Skeletal muscle satellite cell (primary cell): ENCODE measurements at regions not wholly inside any gene's neighbourhood (a gene's known extent, or its start where the extent isn't known, plus 50 kb on each side); places are given as distances from the start of the nearest gene placed in this dataset.

Experiments used
- H3K27me3 ChIP-seq: 2 replicates; pipeline ENCODE4 v1.7.0; 2013; ENCODE audit warnings: low read length; ENCODE audit not compliant: control insufficient read depth, insufficient read depth
- H3K36me3 ChIP-seq: 2 replicates; pipeline ENCODE4 v1.7.0; 2013; ENCODE audit warnings: mild to moderate bottlenecking, control low read depth, low read length; ENCODE audit not compliant: insufficient read depth
- H3K4me1 ChIP-seq: 2 replicates; pipeline ENCODE4 v1.7.0; 2013; ENCODE audit warnings: low read length; ENCODE audit not compliant: control insufficient read depth, insufficient read depth
- H3K4me2 ChIP-seq: 2 replicates; pipeline ENCODE4 v1.7.0; 2013; ENCODE audit warnings: mild to moderate bottlenecking, low read length
- H3K4me3 ChIP-seq: 2 replicates; pipeline ENCODE4 v1.7.0; 2013; ENCODE audit warnings: low read length
- H3K9ac ChIP-seq: 2 replicates; pipeline ENCODE4 v1.7.0; 2013; ENCODE audit warnings: mild to moderate bottlenecking, low read depth, low read length, moderate library complexity
- H3K9me3 ChIP-seq: replicated peaks from 2 replicates; pipeline ENCODE4 v1.7.0; 2013; ENCODE audit warnings: mild to moderate bottlenecking, control low read depth, low read length

DNA sequence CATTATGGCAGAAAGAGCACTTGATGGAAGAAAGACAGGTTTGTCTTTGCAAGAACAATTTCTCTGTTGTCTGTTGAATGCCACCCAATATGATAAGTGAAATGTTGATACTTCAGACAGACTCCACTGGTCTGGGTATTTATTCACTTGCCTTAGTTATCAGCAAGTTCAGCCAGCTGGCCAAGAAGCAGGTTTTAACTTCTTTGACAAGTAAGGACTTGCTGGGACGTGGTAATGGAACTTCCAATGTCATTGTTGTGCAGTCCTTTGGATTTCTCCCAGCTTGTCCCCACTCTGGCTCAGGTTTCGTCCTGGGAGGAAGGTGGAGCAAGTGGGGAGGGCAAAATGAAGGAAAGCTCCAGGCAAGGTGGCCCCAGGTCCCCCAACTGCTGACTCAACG is 497.4 kb downstream of the RPS24 start:
- Histone ChIP-seq H3K9ac (no peak overlapping the region), H3K4me1 (no peaks in the 10 kb centered on the region), H3K4me2 (no peak overlapping the region), H3K4me3 (no peak overlapping the region), H3K27me3 (peaks cover 11% of the 10 kb centered on the region), H3K9me3 (no peaks in the 10 kb centered on the region), H3K36me3 (no peaks in the 10 kb centered on the region)

- no peaks in the 10 kb centered on the region for H3K4me1 ChIP-seq
- H3K4me3 ChIP-seq, result no peak overlapping the region
- H3K9ac ChIP-seq, result no peak overlapping the region
- H3K9me3 ChIP-seq, result no peaks in the 10 kb centered on the region
- no peaks in the 10 kb centered on the region for H3K36me3 ChIP-seq
- H3K27me3 ChIP-seq, result peaks cover 15% of the 10 kb centered on the region
- H3K4me2 ChIP-seq, result no peak overlapping the region
These were observed 498.9 kb downstream of the RPS24 start for GRCh38 chr10:78532480-78533042.

DNA sequence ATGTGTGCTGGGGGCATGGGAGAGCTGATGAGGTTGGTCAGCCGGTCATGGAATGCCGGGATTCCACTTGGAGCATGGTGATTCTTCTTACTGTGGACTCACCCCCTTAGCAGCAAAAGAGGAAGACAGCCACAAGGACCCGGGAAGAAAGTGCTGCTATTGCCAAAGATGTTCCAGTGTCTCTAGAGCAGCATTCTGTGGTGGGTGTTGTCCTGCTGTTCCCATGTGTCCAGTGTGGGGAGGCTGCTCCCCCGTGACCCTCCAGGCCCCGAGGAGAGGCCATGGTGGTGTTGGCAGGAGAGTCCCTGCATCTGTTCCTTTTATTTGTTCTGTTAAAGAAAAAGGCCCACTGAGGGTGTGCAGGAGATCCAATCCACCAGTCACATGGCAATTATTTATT is 499.4 kb downstream of the RPS24 start:
- Histone ChIP-seq H3K27me3 (peaks cover 20% of the 10 kb centered on the region), H3K4me2 (no peak overlapping the region), H3K4me3 (no peak overlapping the region), H3K9ac (no peak overlapping the region), H3K36me3 (no peaks in the 10 kb centered on the region), H3K4me1 (no peaks in the 10 kb centered on the region), H3K9me3 (no peaks in the 10 kb centered on the region)

DNA sequence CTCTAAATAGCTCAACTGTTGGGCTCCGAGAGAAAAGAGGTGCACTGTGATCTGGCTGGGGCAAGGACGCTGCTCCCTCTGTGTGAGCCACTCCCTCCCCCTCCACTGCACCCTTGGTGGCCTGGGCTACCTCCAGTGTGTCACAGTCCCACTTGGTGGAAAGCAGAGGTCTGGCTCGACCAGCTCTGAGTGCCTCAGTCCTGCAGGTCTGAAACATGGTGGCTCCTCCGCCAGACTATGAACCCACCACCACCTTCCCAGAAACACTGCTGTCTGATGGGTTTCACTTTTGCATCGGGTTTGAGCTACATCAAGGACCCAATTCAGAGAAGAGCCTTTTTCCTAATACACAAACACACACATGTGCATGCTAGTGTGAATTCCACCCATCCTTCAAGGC is 500.1 kb downstream of the RPS24 start:
- Histone ChIP-seq H3K36me3 (no peaks in the 10 kb centered on the region), H3K27me3 (peaks cover 25% of the 10 kb centered on the region), H3K4me1 (no peaks in the 10 kb centered on the region), H3K9ac (no peak overlapping the region), H3K9me3 (no peaks in the 10 kb centered on the region), H3K4me3 (no peak overlapping the region), H3K4me2 (no peak overlapping the region)

- H3K36me3 ChIP-seq, result no peaks in the 10 kb centered on the region
- no peaks in the 10 kb centered on the region for H3K9me3 ChIP-seq
These were observed 502.1 kb downstream of the RPS24 start for GRCh38 chr10:78535716-78536218.

DNA sequence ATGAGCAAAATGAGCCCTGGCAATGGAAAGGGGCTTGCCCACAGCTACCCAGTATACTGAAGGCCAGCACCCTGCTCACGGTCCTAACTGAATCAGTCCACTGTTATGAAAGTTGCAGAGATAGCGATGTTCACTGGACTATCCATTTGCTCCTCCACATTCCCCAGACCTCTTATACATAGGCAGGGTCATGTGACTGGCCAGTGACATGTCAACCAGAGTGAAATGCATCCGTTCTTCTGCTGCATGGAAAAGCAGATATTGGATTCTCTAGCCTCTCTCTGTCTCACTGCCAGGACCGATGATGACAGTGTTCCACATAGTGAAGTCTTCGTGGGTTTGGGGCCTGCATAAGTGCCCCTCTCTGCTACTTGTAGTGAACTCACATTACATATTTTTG is 503.4 kb downstream of the RPS24 start:
- no peak overlapping the region for H3K4me3 ChIP-seq
- H3K4me2 ChIP-seq, result no peak overlapping the region
- no peak overlapping the region for H3K9ac ChIP-seq
- peaks cover 37% of the 10 kb centered on the region for H3K27me3 ChIP-seq
- H3K9me3 ChIP-seq, result no peaks in the 10 kb centered on the region
- H3K4me1 ChIP-seq, result no peaks in the 10 kb centered on the region
- H3K36me3 ChIP-seq, result no peaks in the 10 kb centered on the region

More at GRCh38 chr10:78535716-78536218, 502.1 kb downstream of the RPS24 start:
- H3K4me3 ChIP-seq, result no peak overlapping the region
- no peaks in the 10 kb centered on the region for H3K4me1 ChIP-seq
- no peak overlapping the region for H3K4me2 ChIP-seq
- H3K9ac ChIP-seq, result no peak overlapping the region
- peaks cover 39% of the 10 kb centered on the region for H3K27me3 ChIP-seq

DNA sequence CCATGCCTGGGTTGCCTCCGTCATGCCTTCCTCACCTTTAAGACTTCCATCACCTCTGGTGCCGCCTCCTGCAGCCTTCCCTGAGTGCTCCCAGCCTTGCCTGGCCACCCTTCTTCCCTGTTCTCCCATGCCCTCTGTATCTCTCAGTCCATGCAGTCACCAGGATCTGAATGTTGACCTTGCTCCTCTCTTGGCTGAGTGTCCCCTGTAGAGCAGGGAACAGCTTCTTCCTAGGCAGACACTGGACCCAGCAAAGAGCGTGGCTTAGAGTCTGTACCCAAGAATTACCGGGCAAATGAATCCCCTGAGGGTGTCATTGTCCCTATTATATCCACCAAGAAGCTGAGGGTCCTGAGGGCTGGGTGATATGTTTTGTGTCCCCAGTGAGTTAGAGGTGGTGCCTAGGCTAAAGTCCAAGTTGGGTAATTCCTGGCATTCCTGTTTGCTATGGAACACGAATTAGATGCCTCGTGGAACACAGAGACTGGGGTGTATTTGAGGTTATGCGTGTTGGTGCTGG is 505.6 kb downstream of the RPS24 start:
- Histone ChIP-seq H3K4me2 (no peak overlapping the region), H3K4me3 (no peak overlapping the region), H3K9ac (no peak overlapping the region), H3K4me1 (peaks cover 6% of the 10 kb centered on the region), H3K9me3 (no peaks in the 10 kb centered on the region), H3K36me3 (no peaks in the 10 kb centered on the region), H3K27me3 (peaks cover 58% of the 10 kb centered on the region)

- Histone ChIP-seq H3K4me2 (no peak overlapping the region), H3K4me3 (no peak overlapping the region), H3K27me3 (peaks cover 69% of the 10 kb centered on the region), H3K36me3 (no peaks in the 10 kb centered on the region), H3K9me3 (no peaks in the 10 kb centered on the region), H3K4me1 (peaks cover 7% of the 10 kb centered on the region), H3K9ac (no peak overlapping the region)
These were observed 506.9 kb downstream of the RPS24 start for GRCh38 chr10:78540355-78541076.

DNA sequence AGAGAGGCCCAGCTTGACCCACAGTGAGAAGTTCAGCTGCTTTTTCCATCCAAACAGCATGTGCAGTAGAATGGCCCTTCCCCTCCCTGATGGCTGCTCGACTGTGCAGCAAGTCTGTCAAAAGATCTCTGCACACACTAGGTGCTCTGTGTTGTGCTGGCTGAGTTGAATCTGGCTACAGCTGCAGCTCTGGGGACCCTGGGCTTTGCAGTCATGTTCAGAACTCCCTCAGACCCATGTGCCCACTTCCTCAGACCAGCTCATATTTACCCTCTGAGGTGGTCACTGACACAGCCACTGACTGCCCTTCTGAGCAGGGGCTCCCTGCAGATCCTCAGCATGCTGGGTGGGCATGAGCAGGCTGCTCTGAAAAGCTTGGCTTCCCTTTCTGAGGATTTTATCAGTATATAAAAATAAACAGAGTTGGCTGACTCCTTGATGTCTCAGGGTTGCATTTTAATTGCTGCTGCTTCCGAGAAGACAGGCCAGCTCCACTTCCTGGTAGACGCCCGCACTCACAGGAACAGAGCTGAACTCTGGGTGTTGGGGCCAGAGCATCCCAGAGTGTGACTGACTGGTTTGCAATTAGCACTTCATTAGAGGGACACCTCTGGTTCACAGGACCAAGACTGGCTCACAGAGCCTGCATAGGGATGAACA is 507.9 kb downstream of the RPS24 start:
- H3K4me1 ChIP-seq, result peaks cover 7% of the 10 kb centered on the region
- H3K4me3 ChIP-seq, result no peak overlapping the region
- no peak overlapping the region for H3K4me2 ChIP-seq
- peaks cover 73% of the 10 kb centered on the region for H3K27me3 ChIP-seq
- H3K9ac ChIP-seq, result no peak overlapping the region
- H3K9me3 ChIP-seq, result no peaks in the 10 kb centered on the region
- H3K36me3 ChIP-seq, result no peaks in the 10 kb centered on the region

DNA sequence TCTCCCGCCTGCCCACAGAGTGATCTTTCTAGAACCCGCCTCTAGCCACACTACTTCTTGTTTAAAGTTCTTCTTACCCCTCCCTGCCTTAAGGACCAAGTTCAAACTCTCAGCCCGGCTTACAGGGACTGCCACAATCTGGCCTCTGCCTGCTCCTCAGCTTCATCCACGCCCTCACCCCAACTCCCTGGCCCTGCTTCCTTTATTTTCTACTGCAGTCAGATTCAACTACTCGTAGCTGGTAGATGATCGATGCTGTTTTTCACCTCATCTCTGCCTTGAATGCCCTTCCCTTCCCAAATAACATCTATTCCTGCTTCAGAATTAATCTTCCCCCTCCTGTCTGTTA is 508.5 kb downstream of the RPS24 start:
- no peak overlapping the region for H3K4me3 ChIP-seq
- H3K27me3 ChIP-seq, result peaks cover 74% of the 10 kb centered on the region
- H3K36me3 ChIP-seq, result no peaks in the 10 kb centered on the region
- no peak overlapping the region for H3K4me2 ChIP-seq
- peaks cover 7% of the 10 kb centered on the region for H3K4me1 ChIP-seq
- no peak overlapping the region for H3K9ac ChIP-seq
- no peaks in the 10 kb centered on the region for H3K9me3 ChIP-seq

- H3K4me3 ChIP-seq, result no peak overlapping the region
- no peaks in the 10 kb centered on the region for H3K36me3 ChIP-seq
- H3K4me2 ChIP-seq, result no peak overlapping the region
- H3K9ac ChIP-seq, result no peak overlapping the region
- H3K9me3 ChIP-seq, result no peaks in the 10 kb centered on the region
- H3K4me1 ChIP-seq, result peaks cover 7% of the 10 kb centered on the region
- peaks cover 77% of the 10 kb centered on the region for H3K27me3 ChIP-seq
These were observed 508.9 kb downstream of the RPS24 start for GRCh38 chr10:78542521-78542920.
